Activated naive CD8-positive, alpha-beta T cell treated with anti-CD3 and anti-CD28 coated beads for 36 hours (primary cell): ENCODE measurements at regions not wholly inside any gene's neighbourhood (a gene's known extent, or its start where the extent isn't known, plus 50 kb on each side); places are given as distances from the start of the nearest gene placed in this dataset.
"Not testable (repeated sequence)": the region's sequence is repeated elsewhere in the genome, so short reads cannot be mapped to it uniquely, and the experiment has no call there.

Experiments
- DNase-seq: peaks from one replicate; pipeline ENCODE4 v3.0.0; 2021
- H3K27ac Mint-ChIP-seq: one replicate; pipeline ENCODE4 v1.8.0; 2022; ENCODE audit warnings: mild to moderate bottlenecking, moderate library complexity, mixed read lengths
- H3K27me3 Mint-ChIP-seq: one replicate; pipeline ENCODE4 v1.8.0; 2022; ENCODE audit warnings: mild to moderate bottlenecking, mixed read lengths
- H3K36me3 Mint-ChIP-seq: one replicate; pipeline ENCODE4 v1.8.0; 2021; ENCODE audit warnings: mild to moderate bottlenecking, mixed read lengths
- H3K4me1 Mint-ChIP-seq: one replicate; pipeline ENCODE4 v1.8.0; 2021; ENCODE audit warnings: mixed read lengths
- H3K4me3 Mint-ChIP-seq: one replicate; pipeline ENCODE4 v1.8.0; 2022; ENCODE audit warnings: mild to moderate bottlenecking, moderate library complexity, mixed read lengths
- H3K9me3 Mint-ChIP-seq: one replicate; pipeline ENCODE4 v1.8.0; 2022; ENCODE audit warnings: mixed read lengths

DNA sequence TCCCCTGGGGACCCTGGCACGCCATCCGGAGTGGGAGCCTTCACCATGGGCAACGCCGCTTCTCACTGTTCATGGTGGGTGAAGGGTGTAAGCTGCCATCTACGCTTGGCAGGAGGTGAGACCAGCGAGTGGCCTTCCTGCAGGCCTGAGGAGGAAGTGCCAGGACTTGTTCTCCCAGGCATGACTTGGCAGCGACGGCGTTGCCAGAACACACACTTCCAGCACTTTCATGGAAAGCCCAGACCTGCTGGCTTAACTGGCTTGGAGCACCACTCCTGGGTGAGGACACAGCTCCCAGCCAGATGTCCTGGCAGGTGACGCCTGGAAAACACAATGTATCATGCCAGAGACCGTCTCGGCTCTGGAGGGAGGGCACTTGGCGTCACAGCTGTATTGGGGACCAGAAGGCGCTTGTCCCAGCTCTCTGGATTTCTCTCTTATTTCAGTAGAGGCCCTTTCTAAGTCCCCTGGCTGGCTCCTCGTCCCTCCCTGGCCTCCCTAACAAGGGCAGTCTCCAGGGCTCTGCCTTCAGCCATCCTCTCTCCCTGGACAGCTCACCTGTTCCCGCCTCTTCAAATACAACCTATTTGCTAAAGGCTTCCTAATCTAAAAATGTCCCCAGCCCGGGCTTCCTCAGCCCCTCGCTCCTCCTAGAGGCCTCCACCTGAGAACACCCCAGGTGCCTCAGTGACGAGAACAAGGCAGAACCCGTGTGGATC, 188.3 kb downstream of the OLFM1 start:
- no peaks in the 10 kb centered on the region for H3K4me1 Mint-ChIP-seq
- H3K36me3 Mint-ChIP-seq = no peaks in the 10 kb centered on the region
- no peak overlapping the region for H3K4me3 Mint-ChIP-seq
- no peaks in the 10 kb centered on the region for H3K9me3 Mint-ChIP-seq
- no peak for DNase-seq
- no peak overlapping the region for H3K27ac Mint-ChIP-seq
- H3K27me3 Mint-ChIP-seq = peaks cover 15% of the 10 kb centered on the region

- peaks cover 8% of the 10 kb centered on the region for H3K27me3 Mint-ChIP-seq
- no peak overlapping the region for H3K4me3 Mint-ChIP-seq
- H3K36me3 Mint-ChIP-seq = no peaks in the 10 kb centered on the region
- H3K9me3 Mint-ChIP-seq = no peaks in the 10 kb centered on the region
- no peak overlapping the region for H3K27ac Mint-ChIP-seq
- DNase-seq = no peak
- no peaks in the 10 kb centered on the region for H3K4me1 Mint-ChIP-seq
Observed at GRCh38 chr9:135277219-135278201, 190.0 kb downstream of the OLFM1 start.

DNA sequence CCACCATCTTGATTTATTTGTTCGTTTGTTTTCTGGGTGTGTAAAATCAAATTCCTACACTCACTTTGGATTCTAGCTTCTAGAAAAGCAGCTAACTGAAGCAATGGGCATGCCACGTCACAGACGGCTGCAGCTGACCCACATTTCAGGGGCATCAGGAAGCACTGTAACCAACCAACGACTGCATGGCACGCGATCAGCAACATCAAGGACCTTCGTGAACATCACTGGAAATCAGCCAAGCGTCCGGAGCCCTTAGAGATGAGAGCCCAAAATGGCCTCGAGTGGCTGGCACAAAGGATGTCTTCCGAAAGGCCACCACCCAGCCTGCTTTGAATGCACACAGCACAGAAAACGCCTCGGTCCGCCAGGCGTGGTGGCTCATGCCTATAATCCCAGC, 191.1 kb downstream of the OLFM1 start:
- H3K4me3 Mint-ChIP-seq = no peak overlapping the region
- no peak for DNase-seq
- no peaks in the 10 kb centered on the region for H3K36me3 Mint-ChIP-seq
- H3K27me3 Mint-ChIP-seq = peaks cover 8% of the 10 kb centered on the region
- H3K9me3 Mint-ChIP-seq = no peaks in the 10 kb centered on the region
- no peak overlapping the region for H3K27ac Mint-ChIP-seq
- H3K4me1 Mint-ChIP-seq = no peaks in the 10 kb centered on the region

- H3K4me3 Mint-ChIP-seq = no peak overlapping the region
- DNase-seq = no peak
- H3K27ac Mint-ChIP-seq = no peak overlapping the region
- H3K4me1 Mint-ChIP-seq = no peaks in the 10 kb centered on the region
- peaks cover 8% of the 10 kb centered on the region for H3K27me3 Mint-ChIP-seq
- H3K36me3 Mint-ChIP-seq = no peaks in the 10 kb centered on the region
- no peaks in the 10 kb centered on the region for H3K9me3 Mint-ChIP-seq
Observed at GRCh38 chr9:135279385-135279784, 191.9 kb downstream of the OLFM1 start.

GRCh38 chr9:135279834-135280393, 192.4 kb downstream of the OLFM1 start:
- Mint-ChIP-seq H3K27me3 (peaks cover 7% of the 10 kb centered on the region), H3K27ac (no peak overlapping the region), H3K4me1 (no peaks in the 10 kb centered on the region), H3K36me3 (no peaks in the 10 kb centered on the region), H3K9me3 (no peaks in the 10 kb centered on the region), H3K4me3 (no peak overlapping the region)
- no peak for DNase-seq

DNA sequence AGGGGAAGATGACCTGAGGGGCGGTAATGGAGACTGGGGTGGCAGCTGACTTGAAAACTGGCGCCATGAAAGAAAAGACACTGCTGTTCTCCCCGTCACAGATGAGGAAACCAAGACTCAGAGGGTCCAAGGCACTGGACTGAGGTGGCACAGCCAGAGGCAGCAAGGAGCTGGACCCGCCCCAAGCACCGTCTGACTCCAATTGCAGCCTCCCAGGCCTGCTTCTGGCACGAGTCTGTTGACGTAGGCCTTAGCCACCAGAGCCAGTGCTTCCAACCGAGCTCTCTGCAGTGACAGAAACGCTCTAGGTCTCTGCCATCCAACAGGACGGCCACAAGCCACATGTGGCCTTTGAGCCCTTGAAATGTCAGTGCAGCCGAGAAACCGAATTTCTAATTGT, 193.2 kb downstream of the OLFM1 start:
- no peak overlapping the region for H3K4me3 Mint-ChIP-seq
- H3K36me3 Mint-ChIP-seq = no peaks in the 10 kb centered on the region
- H3K9me3 Mint-ChIP-seq = no peaks in the 10 kb centered on the region
- peaks cover 5% of the 10 kb centered on the region for H3K27me3 Mint-ChIP-seq
- no peaks in the 10 kb centered on the region for H3K4me1 Mint-ChIP-seq
- no peak overlapping the region for H3K27ac Mint-ChIP-seq
- DNase-seq = no peak

- Mint-ChIP-seq H3K9me3 (no peaks in the 10 kb centered on the region), H3K27ac (no peak overlapping the region), H3K36me3 (no peaks in the 10 kb centered on the region), H3K4me3 (no peak overlapping the region), H3K27me3 (peaks cover 2% of the 10 kb centered on the region), H3K4me1 (no peaks in the 10 kb centered on the region)
- DNase-seq = no peak
Observed at GRCh38 chr9:135281151-135281550, 193.7 kb downstream of the OLFM1 start.

GRCh38 chr9:135281791-135282737, 194.6 kb downstream of the OLFM1 start:
- no peaks in the 10 kb centered on the region for H3K27me3 Mint-ChIP-seq
- peak; percentile 18 for DNase-seq
- no peaks in the 10 kb centered on the region for H3K4me1 Mint-ChIP-seq
- H3K27ac Mint-ChIP-seq = no peak overlapping the region
- H3K36me3 Mint-ChIP-seq = no peaks in the 10 kb centered on the region
- H3K9me3 Mint-ChIP-seq = no peaks in the 10 kb centered on the region
- no peak overlapping the region for H3K4me3 Mint-ChIP-seq

- Mint-ChIP-seq H3K27ac (no peak overlapping the region), H3K4me1 (no peaks in the 10 kb centered on the region), H3K4me3 (no peak overlapping the region), H3K36me3 (no peaks in the 10 kb centered on the region), H3K9me3 (no peaks in the 10 kb centered on the region), H3K27me3 (no peaks in the 10 kb centered on the region)
- DNase-seq = no peak
Observed at GRCh38 chr9:135282808-135283207, 195.3 kb downstream of the OLFM1 start.

- Mint-ChIP-seq H3K4me1 (no peaks in the 10 kb centered on the region), H3K27me3 (no peaks in the 10 kb centered on the region), H3K9me3 (no peaks in the 10 kb centered on the region), H3K27ac (no peak overlapping the region), H3K4me3 (no peak overlapping the region), H3K36me3 (no peaks in the 10 kb centered on the region)
- no peak for DNase-seq
Observed at GRCh38 chr9:135283671-135284070, 195.9 kb upstream of the PPP1R26 start.

GRCh38 chr9:135284386-135285134, 195.0 kb upstream of the PPP1R26 start:
- H3K4me1 Mint-ChIP-seq = no peaks in the 10 kb centered on the region

DNA sequence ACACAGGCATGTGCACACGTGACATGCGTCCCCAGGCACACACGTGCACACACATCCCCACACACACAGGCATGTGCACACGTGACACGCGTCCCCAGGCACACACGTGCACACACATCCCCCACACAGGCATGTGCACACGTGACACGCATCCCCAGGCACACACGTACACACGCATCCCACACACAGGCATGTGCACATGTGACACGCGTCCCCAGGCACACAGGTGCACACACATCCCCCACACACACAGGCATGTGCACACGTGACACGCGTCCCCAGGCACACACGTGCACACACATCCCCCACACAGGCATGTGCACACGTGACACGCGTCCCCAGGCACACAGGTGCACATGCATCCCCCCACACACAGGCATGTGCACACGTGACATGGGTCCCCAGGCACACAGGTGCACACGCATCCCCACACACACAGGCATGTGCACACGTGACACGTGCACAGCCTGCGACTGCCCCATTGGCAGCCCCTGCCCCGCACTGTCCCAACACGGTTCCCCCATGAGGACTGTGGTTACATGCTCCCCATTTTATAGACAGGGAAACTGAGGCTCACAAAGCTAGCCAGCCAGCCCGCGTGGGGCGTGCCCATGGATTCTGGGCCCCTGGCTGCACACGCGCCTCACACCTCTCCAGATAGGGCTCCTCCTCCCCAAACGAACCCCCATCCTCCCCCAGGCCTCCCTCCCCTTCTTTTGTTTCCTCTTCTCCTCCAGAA, 193.2 kb upstream of the PPP1R26 start:
- H3K9me3 Mint-ChIP-seq, DNase-seq, H3K4me3 Mint-ChIP-seq, H3K27ac Mint-ChIP-seq, H3K4me1 Mint-ChIP-seq, H3K36me3 Mint-ChIP-seq, H3K27me3 Mint-ChIP-seq: not testable (repeated sequence)

More at GRCh38 chr9:135284386-135285134, 195.0 kb upstream of the PPP1R26 start:
- H3K9me3 Mint-ChIP-seq = no peaks in the 10 kb centered on the region
- H3K4me3 Mint-ChIP-seq = no peak overlapping the region
- H3K27ac Mint-ChIP-seq = no peak overlapping the region
- H3K36me3 Mint-ChIP-seq = no peaks in the 10 kb centered on the region
- peaks cover 5% of the 10 kb centered on the region for H3K27me3 Mint-ChIP-seq
- no peak for DNase-seq

GRCh38 chr9:135286961-135287360, 192.6 kb upstream of the PPP1R26 start:
- no peaks in the 10 kb centered on the region for H3K9me3 Mint-ChIP-seq
- DNase-seq = no peak
- H3K27me3 Mint-ChIP-seq = peaks cover 11% of the 10 kb centered on the region
- no peak overlapping the region for H3K4me3 Mint-ChIP-seq
- H3K36me3 Mint-ChIP-seq = no peaks in the 10 kb centered on the region
- no peak overlapping the region for H3K27ac Mint-ChIP-seq
- H3K4me1 Mint-ChIP-seq = no peaks in the 10 kb centered on the region
